ENCODE measurements at regions not wholly inside any gene's neighbourhood (a gene's known extent, or its start where the extent isn't known, plus 50 kb on each side); places are given as distances from the start of the nearest gene placed in this dataset.

DNA sequence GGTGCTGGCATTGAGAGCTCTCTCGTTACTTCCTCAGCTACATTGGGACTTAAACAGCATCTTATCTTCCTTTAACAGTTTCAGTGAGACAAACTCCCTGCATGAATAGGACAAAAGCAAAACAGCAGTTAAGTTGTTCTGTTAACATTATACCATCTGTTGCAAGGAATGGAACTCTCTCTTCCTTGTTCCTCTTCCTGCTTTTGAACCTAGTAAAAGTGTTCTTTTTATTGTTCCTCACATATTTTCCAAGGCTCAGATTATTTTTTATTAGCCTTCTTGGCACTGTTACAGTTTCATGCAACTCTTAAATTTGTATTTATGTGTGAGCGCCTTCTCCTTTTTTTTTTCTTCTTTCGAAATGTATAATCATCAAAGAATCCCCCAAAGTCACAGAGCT lies 202.6 kb upstream of the UFM1 start:
- TF ChIP-seq POLR2A (IDR thresholded peaks at IDR 0.05; ENCODE audit: low read depth, low read length), result no peak
- TF ChIP-seq TAF1 (IDR thresholded peaks at IDR 0.05; ENCODE audit: low read depth, low read length), result no peak
- TF ChIP-seq POLR2AphosphoS5 (IDR thresholded peaks at IDR 0.05; ENCODE audit: low read depth, low read length), result no peak
